GM21423 (cell line): ENCODE measurements at regions not wholly inside any gene's neighbourhood (a gene's known extent, or its start where the extent isn't known, plus 50 kb on each side); places are given as distances from the start of the nearest gene placed in this dataset.

Experiments used
- ATAC-seq: cut with Tn5 transposase; IDR thresholded peaks from one replicate; pipeline ENCODE4 v1.9.1; 2021; ENCODE audit warnings: mild to moderate bottlenecking, moderate library complexity; ENCODE audit not compliant: unreplicated experiment

DNA sequence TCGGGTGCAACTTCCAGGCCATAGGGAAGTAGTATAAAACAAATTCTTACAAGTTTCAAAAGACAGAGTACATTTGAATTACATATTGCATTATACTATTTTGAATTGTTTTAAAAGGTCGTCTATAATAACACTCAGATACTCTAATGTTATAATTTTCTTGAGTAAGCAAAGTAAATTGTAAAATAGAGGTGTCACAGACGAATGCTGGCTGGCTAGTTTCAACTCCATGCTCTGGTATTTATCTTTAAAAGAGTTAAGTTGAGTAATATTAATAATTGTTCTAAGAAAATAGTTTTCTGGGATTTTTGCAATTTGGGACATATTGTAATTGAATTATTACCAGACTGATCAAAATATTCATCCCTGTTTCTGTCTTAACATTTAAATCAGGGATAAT lies 764.9 kb downstream of the TECRL start:
- no peak for ATAC-seq

DNA sequence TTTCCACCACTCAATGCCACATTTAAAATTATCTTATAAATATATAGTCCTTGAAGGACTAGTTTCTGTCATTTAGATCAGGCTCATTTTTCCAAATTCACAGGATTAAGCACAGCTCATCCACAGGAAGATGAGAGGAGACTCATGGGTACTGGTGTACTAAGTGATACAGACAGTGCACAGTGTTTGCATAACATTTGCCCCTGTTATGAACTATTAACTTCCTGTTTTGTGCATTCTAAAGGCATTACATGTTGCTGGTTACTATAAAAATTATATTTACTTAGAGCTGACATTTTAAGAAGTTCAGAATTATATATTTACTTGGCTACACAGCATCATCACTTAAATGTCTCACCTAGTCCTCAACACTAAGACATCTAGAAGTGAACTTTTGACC lies 772.0 kb downstream of the TECRL start:
- ATAC-seq = no peak

DNA sequence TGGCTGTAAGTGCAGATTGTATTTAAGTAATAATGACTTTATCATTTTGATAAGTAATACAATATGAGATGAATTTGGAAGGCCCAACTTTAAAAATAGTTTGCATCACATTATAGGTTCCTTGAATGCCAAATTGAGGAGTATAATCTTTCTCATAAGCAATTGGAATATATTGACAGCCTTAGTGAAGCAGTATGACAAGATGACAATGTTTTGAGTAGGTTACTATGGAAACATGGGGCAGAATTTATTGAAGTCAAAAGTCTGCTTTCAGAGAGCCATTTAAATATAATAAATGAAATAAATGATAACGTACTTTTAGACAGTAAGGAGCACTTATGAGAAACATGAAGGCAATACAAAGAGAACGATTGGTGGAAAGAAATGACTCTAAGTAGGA lies 776.4 kb downstream of the TECRL start:
- ATAC-seq = no peak

GRCh38 chr4:63620271-63620670 lies 789.0 kb downstream of the TECRL start:
- no peak for ATAC-seq

DNA sequence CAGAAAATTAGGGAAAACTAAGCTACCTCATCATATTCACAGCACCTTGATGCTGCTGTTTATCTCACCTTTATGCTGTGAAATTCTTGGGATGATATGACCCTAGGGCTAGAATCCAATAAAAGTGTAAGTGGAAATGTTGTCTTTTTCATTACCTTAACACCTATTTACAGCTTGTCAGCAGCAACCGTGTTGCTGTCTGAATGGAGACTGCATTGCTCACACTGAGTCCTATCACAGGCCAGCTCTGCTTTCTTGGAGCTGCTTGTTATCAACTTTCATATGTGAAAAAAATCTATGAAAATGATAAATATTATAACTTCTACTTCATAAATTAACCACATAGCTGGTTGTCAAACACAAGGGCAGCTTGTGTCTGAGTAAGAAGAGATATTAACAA lies 789.5 kb downstream of the TECRL start:
- ATAC-seq = no peak

DNA sequence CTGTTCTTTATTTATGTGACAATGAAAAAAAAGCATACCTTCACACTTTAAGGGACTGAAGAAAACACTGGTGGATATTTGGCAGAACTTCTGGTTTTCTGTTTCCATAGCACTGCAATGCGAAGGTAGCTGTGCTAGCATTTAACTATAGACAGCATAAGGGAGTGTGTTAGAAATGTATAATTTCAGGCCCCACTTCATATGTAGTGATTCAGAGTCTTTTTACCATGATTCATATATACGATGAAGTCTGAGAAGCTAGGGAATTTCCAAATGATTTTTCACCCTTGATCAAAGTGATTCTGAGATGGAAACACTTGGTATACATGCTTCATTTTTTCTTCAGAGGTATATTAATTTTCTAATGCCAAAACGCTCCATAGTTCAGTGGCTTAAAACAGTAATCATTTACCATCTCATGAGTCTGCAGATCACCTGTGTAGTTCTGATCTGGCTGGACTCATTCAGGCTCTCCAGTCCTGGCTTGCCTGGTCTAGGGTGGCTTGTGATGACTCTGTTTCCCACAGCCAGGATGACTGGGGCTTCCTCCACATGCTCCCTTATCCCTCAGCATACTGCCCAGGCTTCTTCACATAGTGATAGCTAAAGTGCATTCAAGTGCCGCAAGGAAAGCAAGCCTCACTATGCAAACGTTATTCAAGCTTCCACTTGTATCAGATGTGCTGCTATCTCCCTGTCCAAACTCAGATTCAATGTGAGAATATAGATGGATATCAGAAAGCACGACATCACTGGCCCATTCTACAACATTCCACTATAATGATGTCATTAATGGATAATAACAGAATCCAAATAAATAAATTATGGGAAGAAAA lies 790.1 kb downstream of the TECRL start:
- no peak for ATAC-seq

DNA sequence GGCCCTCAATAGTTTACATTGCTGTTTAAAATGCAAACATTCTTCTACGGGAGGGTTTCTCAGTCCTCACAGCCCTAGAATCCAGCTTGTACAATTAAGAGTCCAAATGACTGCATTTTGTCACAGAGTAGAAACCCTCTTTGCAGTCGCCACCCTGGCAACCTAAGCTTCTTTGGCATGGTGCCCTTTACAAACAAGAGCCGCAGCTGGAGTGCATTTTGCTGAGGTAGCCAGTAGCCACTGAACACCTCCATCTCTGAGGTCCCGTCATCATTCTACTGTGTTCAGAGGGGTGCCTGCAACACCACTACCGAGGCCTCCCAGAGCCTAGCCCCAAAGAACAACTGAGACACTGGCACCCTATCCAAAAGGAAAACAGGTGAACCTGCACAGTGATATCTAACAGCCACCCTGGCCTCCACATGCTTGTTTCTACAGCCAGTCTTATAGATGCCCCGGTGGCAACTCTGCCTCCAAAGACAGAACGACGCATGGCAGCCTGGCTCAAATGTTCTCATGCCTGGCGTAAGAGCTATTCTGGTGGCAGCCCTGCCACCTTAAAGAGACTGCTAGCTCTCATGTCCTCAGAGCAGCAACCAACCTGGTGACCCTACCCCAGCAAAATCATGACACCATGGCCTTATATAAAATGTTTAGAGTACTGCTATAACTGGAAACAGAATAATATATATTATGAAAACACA lies 801.9 kb downstream of the TECRL start:
- ATAC-seq = no peak

DNA sequence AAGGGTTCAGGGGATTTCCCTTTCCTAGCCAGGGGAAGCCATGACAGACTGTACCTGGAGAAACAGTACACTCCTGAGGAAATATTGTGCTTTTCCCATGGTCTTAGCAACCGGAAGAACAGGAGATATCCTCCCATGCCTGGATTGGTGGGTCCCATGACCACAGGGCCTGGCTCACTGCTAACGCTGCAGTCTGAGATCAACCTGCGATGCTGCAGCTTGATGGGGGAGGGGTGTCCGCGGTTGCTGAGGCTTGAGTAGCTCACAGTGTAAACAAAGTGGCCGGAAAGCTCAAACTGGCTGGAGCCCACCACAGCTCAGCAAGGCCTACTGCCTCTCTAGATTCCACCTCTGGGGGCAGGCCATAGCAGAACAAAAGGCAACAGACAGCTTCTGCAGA lies 819.5 kb downstream of the TECRL start:
- ATAC-seq = no peak

DNA sequence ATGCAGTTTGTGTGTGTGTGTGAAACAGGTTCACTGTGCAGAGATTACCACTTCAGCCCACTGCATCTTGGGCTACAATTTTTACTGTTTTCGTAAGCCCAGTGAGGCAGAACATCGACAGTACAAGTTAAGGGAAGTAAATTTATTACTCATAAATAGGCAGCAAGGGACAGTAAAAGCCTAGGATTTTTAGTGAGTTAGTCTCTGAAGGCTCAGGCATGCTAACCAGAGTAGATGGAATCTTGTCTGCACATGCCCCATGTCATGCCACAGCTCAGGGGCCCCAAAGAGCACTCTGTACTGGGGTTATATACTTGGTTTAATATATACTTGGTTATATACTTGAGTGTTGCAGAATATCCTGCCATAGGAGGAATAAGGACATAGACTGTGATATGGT lies 825.7 kb downstream of the TECRL start:
- no peak for ATAC-seq

GRCh38 chr4:63583007-63583406 lies 826.2 kb downstream of the TECRL start:
- no peak for ATAC-seq

GRCh38 chr4:63580796-63581475 lies 828.3 kb downstream of the TECRL start:
- ATAC-seq = peak; percentile 75

DNA sequence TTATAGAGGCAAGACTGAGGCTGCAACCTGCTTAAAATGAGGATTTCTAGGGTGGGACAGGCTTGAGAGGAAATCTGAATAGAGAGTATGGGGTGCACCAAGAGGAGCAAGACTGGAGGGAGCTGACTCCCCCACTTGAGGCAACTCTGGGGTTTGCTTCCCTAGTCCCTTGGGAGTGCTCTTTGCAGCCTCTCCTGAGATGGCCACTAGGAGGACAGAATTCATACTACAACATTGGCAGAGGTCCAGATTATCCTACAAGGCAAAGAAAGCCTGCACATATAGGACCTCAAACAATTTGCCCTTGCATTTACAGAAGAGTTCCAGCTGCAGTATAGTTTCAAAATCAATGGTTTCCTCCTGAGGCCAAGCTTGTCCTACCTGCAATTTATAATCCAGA lies 830.9 kb downstream of the TECRL start:
- no peak for ATAC-seq

DNA sequence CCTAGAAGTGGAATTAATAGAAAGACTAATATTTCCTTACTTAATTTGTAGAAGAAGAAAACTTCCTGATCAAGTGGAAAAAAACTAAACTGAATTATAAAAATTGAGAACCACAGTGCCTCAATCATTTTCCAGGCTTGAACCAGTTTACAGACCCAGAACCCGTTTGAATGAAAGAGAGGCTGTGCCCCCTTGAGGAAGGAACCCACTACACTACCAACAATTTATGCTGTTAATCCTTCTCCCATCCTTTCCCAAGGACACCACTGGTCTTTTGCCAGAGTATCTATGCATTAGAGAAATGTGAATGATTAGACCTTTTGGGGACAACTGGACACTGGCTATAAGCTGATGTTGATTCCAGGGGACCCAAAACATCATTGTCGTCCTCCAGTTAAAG lies 842.6 kb downstream of the TECRL start:
- ATAC-seq = no peak

- ATAC-seq = no peak
Measured at GRCh38 chr4:63563288-63564014, 845.8 kb downstream of the TECRL start.

GRCh38 chr4:63558709-63559108 lies 850.5 kb downstream of the TECRL start:
- no peak for ATAC-seq

DNA sequence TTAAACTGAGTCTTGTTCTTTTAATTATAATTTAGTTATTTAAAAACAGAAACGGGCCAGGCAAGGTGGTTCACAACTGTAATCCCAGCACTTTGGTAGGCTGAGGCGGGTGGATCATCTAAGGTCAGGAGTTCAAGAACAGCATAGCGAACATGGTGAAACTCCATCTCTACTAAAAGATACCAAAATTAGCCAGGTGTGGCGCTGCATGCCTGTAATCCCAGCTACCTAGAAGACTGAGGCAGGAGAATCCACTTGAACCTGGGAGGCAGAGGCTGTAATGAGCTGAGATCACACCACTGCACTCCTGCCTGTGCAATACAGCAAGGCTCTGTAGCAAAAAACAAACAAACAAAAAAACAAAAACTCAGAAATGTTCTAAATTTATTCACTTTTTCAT lies 852.9 kb downstream of the TECRL start:
- ATAC-seq = no peak

DNA sequence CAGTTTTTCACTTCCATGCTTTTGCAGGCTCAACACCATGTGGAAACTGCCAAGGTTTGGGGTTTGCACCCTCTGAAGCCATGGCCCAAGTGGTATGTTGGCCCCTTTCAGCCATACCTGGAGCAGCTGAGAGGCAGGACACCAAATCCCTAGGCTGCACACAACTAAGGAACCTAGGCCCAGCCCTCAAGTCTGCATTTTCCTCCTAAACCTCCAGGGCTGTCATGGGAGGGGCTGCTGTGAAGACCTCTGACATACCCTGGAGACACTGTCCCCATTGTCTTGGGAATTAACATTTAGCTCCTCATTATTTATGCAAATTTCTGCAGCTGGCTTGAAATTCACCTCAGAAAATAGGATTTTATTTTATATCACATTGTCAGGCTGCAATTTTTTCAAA lies 856.1 kb downstream of the TECRL start:
- ATAC-seq = no peak

- no peak for ATAC-seq
Measured at GRCh38 chr4:63541828-63542227, 867.4 kb downstream of the TECRL start.

DNA sequence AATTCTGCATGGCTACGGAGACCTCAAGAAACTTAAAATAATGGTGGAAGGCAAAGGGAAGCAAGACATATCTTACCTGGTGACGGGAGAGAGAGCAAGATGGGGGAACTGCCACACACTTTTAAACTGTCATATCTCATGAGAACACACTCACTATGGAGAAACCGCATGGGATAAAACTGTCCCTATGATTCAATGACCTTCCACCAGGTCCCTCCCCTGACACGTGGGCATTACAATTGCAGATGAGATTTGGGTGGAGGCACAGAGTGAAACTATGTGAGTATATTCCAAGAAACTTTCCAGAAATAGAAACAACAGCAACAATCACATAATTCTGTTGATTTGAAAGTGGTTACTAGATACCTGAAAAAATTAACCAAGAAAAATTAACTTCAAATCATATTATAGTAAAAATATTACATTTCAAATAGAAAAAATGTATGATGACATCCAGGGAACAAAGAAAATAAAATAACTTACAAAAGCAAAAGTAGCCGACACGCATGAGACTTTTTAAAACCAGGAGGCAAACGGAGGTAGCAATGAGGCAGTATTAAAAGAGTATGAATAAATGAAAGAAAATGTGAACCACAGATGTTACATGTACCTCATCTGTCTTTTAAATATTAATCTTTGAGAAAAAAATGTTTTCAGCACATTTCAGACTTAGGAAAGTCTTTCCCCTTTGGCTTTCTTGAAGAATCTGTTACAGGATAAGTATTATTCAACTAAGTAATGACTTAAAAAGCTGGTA lies 879.5 kb downstream of the TECRL start:
- ATAC-seq = no peak

- no peak for ATAC-seq
Measured at GRCh38 chr4:63528256-63528991, 880.8 kb downstream of the TECRL start.
